Testis (tissue), 2 donors: ENCODE measurements at regions not wholly inside any gene's neighbourhood (a gene's known extent, or its start where the extent isn't known, plus 50 kb on each side); places are given as distances from the start of the nearest gene placed in this dataset.

Experiments
- POLR2A ChIP-seq: fragments of 450-650 bp; IDR thresholded peaks from one replicate; pipeline ENCODE4 v1.6.1; 2017; ENCODE audit warnings: antibody characterized with exemption, mild to moderate bottlenecking, moderate library complexity
- TF ChIP-seq, protein P1 (sequence below), 3 experiments: fragments of 450-650 bp in 2 of 3; fragments of 200-600 bp in 1 of 3; sonication (generic) in 1 of 3; IDR thresholded peaks; one replicate each; pipeline ENCODE4 v1.5.1; 2016 to 2019; ENCODE audit warnings: antibody characterized with exemption in 3 of 3, mild to moderate bottlenecking in 2 of 3, moderate library complexity in 1 of 3

DNA sequence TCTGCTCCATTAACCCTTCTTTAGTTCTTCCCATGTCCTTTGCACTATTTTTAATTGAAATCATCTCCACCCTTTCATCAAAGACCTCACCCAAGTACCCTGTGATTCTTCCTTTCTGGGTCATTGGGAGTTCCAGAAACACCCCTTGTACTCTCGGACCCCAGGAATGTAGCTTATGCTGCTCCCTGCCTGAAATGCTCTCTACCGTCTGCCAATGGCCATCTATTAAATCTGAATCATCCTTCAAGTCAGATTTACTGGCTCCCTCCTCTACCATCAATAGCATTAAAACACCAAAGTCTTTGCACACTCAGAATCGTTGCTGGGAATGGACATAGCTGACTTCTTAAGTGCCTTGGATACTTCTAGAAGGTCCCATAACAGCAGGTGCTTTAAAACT lies 73.2 kb upstream of the GADD45A start:
- TF ChIP-seq POLR2A = no peak
- TF ChIP-seq, protein P1, sequence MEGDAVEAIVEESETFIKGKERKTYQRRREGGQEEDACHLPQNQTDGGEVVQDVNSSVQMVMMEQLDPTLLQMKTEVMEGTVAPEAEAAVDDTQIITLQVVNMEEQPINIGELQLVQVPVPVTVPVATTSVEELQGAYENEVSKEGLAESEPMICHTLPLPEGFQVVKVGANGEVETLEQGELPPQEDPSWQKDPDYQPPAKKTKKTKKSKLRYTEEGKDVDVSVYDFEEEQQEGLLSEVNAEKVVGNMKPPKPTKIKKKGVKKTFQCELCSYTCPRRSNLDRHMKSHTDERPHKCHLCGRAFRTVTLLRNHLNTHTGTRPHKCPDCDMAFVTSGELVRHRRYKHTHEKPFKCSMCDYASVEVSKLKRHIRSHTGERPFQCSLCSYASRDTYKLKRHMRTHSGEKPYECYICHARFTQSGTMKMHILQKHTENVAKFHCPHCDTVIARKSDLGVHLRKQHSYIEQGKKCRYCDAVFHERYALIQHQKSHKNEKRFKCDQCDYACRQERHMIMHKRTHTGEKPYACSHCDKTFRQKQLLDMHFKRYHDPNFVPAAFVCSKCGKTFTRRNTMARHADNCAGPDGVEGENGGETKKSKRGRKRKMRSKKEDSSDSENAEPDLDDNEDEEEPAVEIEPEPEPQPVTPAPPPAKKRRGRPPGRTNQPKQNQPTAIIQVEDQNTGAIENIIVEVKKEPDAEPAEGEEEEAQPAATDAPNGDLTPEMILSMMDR (IDR thresholded peaks at IDR 0.05) = no peak
